Activated CD8-positive, alpha-beta T cell treated with anti-CD3 and anti-CD28 coated beads for 36 hours (primary cell): ENCODE measurements at regions not wholly inside any gene's neighbourhood (a gene's known extent, or its start where the extent isn't known, plus 50 kb on each side); places are given as distances from the start of the nearest gene placed in this dataset.

ENCODE experiments used
- ATAC-seq: fragments of 200-7000 bp; cut with Tn5 transposase; one replicate; pipeline ENCODE4 v1.10.0; 2021; ENCODE audit warnings: mild to moderate bottlenecking, moderate library complexity
- CTCF ChIA-PET: fragments of 350-600 bp; sonication (Branson Sonifier 250); formaldehyde crosslinking; loops from one replicate; lab custom pipeline; 2021; ENCODE audit warnings: antibody characterized with exemption; lab: Charles Lee
- POLR2A ChIA-PET: fragments of 350-600 bp; sonication (Branson Sonifier 250); formaldehyde crosslinking; loops from one replicate; lab custom pipeline; 2021; ENCODE audit warnings: antibody characterized with exemption; lab: Charles Lee
- DNase-seq: peaks from one replicate; pipeline ENCODE4 v3.0.0-alpha.2; 2020
- H3K27ac Mint-ChIP-seq: one replicate; pipeline ENCODE4 v1.8.0; 2021; ENCODE audit warnings: mild to moderate bottlenecking, mixed read lengths
- H3K27me3 Mint-ChIP-seq: one replicate; pipeline ENCODE4 v1.8.0; 2021; ENCODE audit warnings: mixed read lengths
- H3K36me3 Mint-ChIP-seq: one replicate; pipeline ENCODE4 v1.8.0; 2021; ENCODE audit warnings: low read depth, mixed read lengths
- H3K4me1 Mint-ChIP-seq: one replicate; pipeline ENCODE4 v1.8.0; 2021; ENCODE audit warnings: low read depth, mixed read lengths
- H3K4me3 Mint-ChIP-seq: one replicate; pipeline ENCODE4 v1.8.0; 2021; ENCODE audit warnings: mild to moderate bottlenecking, moderate library complexity, mixed read lengths
- H3K9me3 Mint-ChIP-seq: one replicate; pipeline ENCODE4 v1.8.0; 2021; ENCODE audit warnings: mixed read lengths
- CTCF ChIP-seq: fragments of 200-600 bp; IDR thresholded peaks from one replicate; pipeline ENCODE4 v1.8.0; 2022; ENCODE audit warnings: antibody characterized with exemption, mild to moderate bottlenecking
- intact Hi-C: fragments of 100-400 bp; cut with micrococcal nuclease; formaldehyde crosslinking; loops from one replicate; pipeline ENCODE4 v1.10.0; 2022

GRCh38 chr15:99472416-99473145, 93.2 kb upstream of the MEF2A start:
- Mint-ChIP-seq H3K4me1 (peaks cover 30% of the 10 kb centered on the region), H3K36me3 (no peaks in the 10 kb centered on the region), H3K9me3 (no peaks in the 10 kb centered on the region), H3K27ac (no peak overlapping the region), H3K4me3 (no peak overlapping the region), H3K27me3 (peaks cover 2% of the 10 kb centered on the region)
- TF ChIP-seq CTCF, result no peak
- no peak for ATAC-seq
- ChIA-PET POLR2A (no interaction called here), CTCF (interaction anchor here (1.3 kb wide), 1 partner anchor 9 kb away, joined by 3 read pairs; no protein-coding TSS in a partner anchor)
- DNase-seq, result peak; percentile 37
- intact Hi-C loops, result no loop called here

- no peak overlapping the region for H3K27ac Mint-ChIP-seq
- H3K4me3 Mint-ChIP-seq, result no peak overlapping the region
- DNase-seq, result no peak
- no peak for TF ChIP-seq CTCF
- H3K9me3 Mint-ChIP-seq, result no peaks in the 10 kb centered on the region
- intact Hi-C loops, result no loop called here
- CTCF ChIA-PET, result no interaction called here
- H3K27me3 Mint-ChIP-seq, result peaks cover 2% of the 10 kb centered on the region
- no peak for ATAC-seq
- H3K4me1 Mint-ChIP-seq, result peaks cover 40% of the 10 kb centered on the region
- POLR2A ChIA-PET, result interaction anchor here (1.0 to 2.0 kb wide), 2 partner anchors 11 to 92 kb away, joined by 3 to 6 read pairs; no protein-coding TSS in a partner anchor
- no peaks in the 10 kb centered on the region for H3K36me3 Mint-ChIP-seq
These were observed 91.5 kb upstream of the MEF2A start for GRCh38 chr15:99473981-99474906.

- Mint-ChIP-seq H3K27ac (no peak overlapping the region), H3K36me3 (no peaks in the 10 kb centered on the region), H3K9me3 (no peaks in the 10 kb centered on the region), H3K27me3 (peaks cover 2% of the 10 kb centered on the region), H3K4me3 (no peak overlapping the region), H3K4me1 (peaks cover 40% of the 10 kb centered on the region)
- DNase-seq, result no peak
- ChIA-PET CTCF (no interaction called here), POLR2A (interaction anchor here (1.0 to 2.0 kb wide), 2 partner anchors 10 to 91 kb away, joined by 3 to 6 read pairs; no protein-coding TSS in a partner anchor)
- TF ChIP-seq CTCF, result no peak
- intact Hi-C loops, result no loop called here
- ATAC-seq, result no peak
These were observed 90.7 kb upstream of the MEF2A start for GRCh38 chr15:99474909-99475753.

DNA sequence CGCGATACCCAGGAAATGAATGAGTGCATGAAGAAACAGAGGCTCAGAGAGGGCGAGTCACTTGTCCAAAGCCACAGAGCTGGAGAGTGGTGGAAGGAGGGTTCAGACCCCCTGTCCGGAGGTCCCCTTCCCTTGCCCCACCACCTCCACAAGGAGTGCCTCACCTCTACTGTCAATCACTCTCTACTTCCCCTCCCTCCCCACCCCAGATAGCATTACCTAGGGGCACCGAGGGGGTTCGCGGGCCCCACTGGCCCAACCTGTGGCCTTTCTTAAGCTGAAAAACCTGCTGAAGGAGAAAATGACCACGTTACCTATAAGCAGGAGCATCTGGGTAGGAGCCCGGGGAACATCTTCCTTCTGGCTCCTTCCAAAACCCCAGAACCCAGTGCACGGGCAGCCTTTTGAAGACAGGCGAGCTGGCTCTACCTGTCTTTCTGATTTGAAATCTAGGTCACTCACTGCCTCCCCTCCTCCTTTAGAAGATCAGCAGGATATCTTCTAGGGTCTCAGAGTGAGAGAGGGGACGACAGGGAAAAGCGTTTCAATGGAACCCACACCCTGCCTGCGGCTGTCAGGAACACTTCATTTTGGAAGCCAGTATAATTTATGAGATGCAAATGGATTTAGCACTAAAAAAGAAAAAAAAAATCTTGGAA, 89.9 kb upstream of the MEF2A start:
- no peak for DNase-seq
- peaks cover 2% of the 10 kb centered on the region for H3K27me3 Mint-ChIP-seq
- TF ChIP-seq CTCF, result no peak
- H3K4me1 Mint-ChIP-seq, result peaks cover 40% of the 10 kb centered on the region
- no peak overlapping the region for H3K27ac Mint-ChIP-seq
- H3K9me3 Mint-ChIP-seq, result no peaks in the 10 kb centered on the region
- ChIA-PET CTCF (interaction anchor here (0.9 kb wide), 1 partner anchor 228 kb away, joined by 3 read pairs; no protein-coding TSS in a partner anchor), POLR2A (interaction anchor here (1.0 to 1.5 kb wide), 2 partner anchors 12 to 91 kb away, joined by 3 to 5 read pairs; no protein-coding TSS in a partner anchor)
- no peak overlapping the region for H3K4me3 Mint-ChIP-seq
- intact Hi-C loops, result no loop called here
- no peak for ATAC-seq
- H3K36me3 Mint-ChIP-seq, result no peaks in the 10 kb centered on the region
